ENCODE measurements at regions not wholly inside any gene's neighbourhood (a gene's known extent, or its start where the extent isn't known, plus 50 kb on each side); places are given as distances from the start of the nearest gene placed in this dataset.
A peak's percentile ranks its signal among the peaks of the same experiment; 100 is the strongest.

- Histone ChIP-seq H3K27ac (ENCODE audit: low read length) (no peak overlapping the region), H3K9me3 (ENCODE audit: insufficient read depth, low read depth, low read length) (no peaks in the 10 kb centered on the region), H3K36me3 (ENCODE audit: insufficient read depth, low read depth, low read length) (no peaks in the 10 kb centered on the region), H3K4me1 (ENCODE audit: insufficient read depth, low read length) (peaks cover 41% of the 10 kb centered on the region), H3K27me3 (ENCODE audit: insufficient read depth, low read length) (no peaks in the 10 kb centered on the region), H3K4me3 (ENCODE audit: low read length) (no peak overlapping the region), H3K9ac (ENCODE audit: low read depth, low read length) (no peak overlapping the region; the same call in 1 of the 2 replicates)
These were observed 80.3 kb upstream of the AKIP1 start for GRCh38 chr11:8830641-8831040.

- no peak overlapping the region for H3K9ac ChIP-seq (ENCODE audit: low read depth, low read length)
- H3K27me3 ChIP-seq (ENCODE audit: insufficient read depth, low read length) = no peaks in the 10 kb centered on the region
- H3K4me3 ChIP-seq (ENCODE audit: low read length) = no peak overlapping the region
- H3K27ac ChIP-seq (ENCODE audit: low read length) = no peak overlapping the region
- no peaks in the 10 kb centered on the region for H3K9me3 ChIP-seq (ENCODE audit: insufficient read depth, low read depth, low read length)
- peaks cover 29% of the 10 kb centered on the region for H3K4me1 ChIP-seq (ENCODE audit: insufficient read depth, low read length)
- H3K36me3 ChIP-seq (ENCODE audit: insufficient read depth, low read depth, low read length) = no peaks in the 10 kb centered on the region
These were observed 79.1 kb upstream of the AKIP1 start for GRCh38 chr11:8831861-8832260.

GRCh38 chr11:8832571-8833260 is 78.3 kb upstream of the AKIP1 start:
- H3K9ac ChIP-seq (ENCODE audit: low read depth, low read length) = no peak overlapping the region
- H3K4me3 ChIP-seq (ENCODE audit: low read length) = no peak overlapping the region
- H3K27me3 ChIP-seq (ENCODE audit: insufficient read depth, low read length) = no peaks in the 10 kb centered on the region
- peaks cover 22% of the 10 kb centered on the region for H3K4me1 ChIP-seq (ENCODE audit: insufficient read depth, low read length)
- no peaks in the 10 kb centered on the region for H3K9me3 ChIP-seq (ENCODE audit: insufficient read depth, low read depth, low read length)
- no peaks in the 10 kb centered on the region for H3K36me3 ChIP-seq (ENCODE audit: insufficient read depth, low read depth, low read length)
- H3K27ac ChIP-seq (ENCODE audit: low read length) = no peak overlapping the region

- no peaks in the 10 kb centered on the region for H3K27me3 ChIP-seq (ENCODE audit: insufficient read depth, low read length)
These were observed 77.2 kb upstream of the AKIP1 start for GRCh38 chr11:8833568-8834315.

GRCh38 chr11:8834379-8834778 is 76.6 kb upstream of the AKIP1 start:
- H3K36me3 ChIP-seq (ENCODE audit: insufficient read depth, low read depth, low read length) = no peaks in the 10 kb centered on the region
- no peaks in the 10 kb centered on the region for H3K9me3 ChIP-seq (ENCODE audit: insufficient read depth, low read depth, low read length)
- H3K9ac ChIP-seq (ENCODE audit: low read depth, low read length) = no peak overlapping the region
- H3K27ac ChIP-seq (ENCODE audit: low read length) = no peak overlapping the region
- peaks cover 31% of the 10 kb centered on the region for H3K4me1 ChIP-seq (ENCODE audit: insufficient read depth, low read length)
- no peaks in the 10 kb centered on the region for H3K27me3 ChIP-seq (ENCODE audit: insufficient read depth, low read length)
- no peak overlapping the region for H3K4me3 ChIP-seq (ENCODE audit: low read length)

More at GRCh38 chr11:8833568-8834315, 77.2 kb upstream of the AKIP1 start:
- H3K4me3 ChIP-seq (ENCODE audit: low read length) = no peak overlapping the region
- H3K27ac ChIP-seq (ENCODE audit: low read length) = no peak overlapping the region
- peaks cover 26% of the 10 kb centered on the region for H3K4me1 ChIP-seq (ENCODE audit: insufficient read depth, low read length)
- H3K9me3 ChIP-seq (ENCODE audit: insufficient read depth, low read depth, low read length) = no peaks in the 10 kb centered on the region
- no peak overlapping the region for H3K9ac ChIP-seq (ENCODE audit: low read depth, low read length)
- H3K36me3 ChIP-seq (ENCODE audit: insufficient read depth, low read depth, low read length) = no peaks in the 10 kb centered on the region

- no peaks in the 10 kb centered on the region for H3K36me3 ChIP-seq (ENCODE audit: insufficient read depth, low read depth, low read length)
- no peak overlapping the region for H3K9ac ChIP-seq (ENCODE audit: low read depth, low read length)
- no peak overlapping the region for H3K4me3 ChIP-seq (ENCODE audit: low read length)
- H3K9me3 ChIP-seq (ENCODE audit: insufficient read depth, low read depth, low read length) = no peaks in the 10 kb centered on the region
- H3K27ac ChIP-seq (ENCODE audit: low read length) = no peak overlapping the region
- no peaks in the 10 kb centered on the region for H3K27me3 ChIP-seq (ENCODE audit: insufficient read depth, low read length)
- peaks cover 40% of the 10 kb centered on the region for H3K4me1 ChIP-seq (ENCODE audit: insufficient read depth, low read length)
These were observed 72.7 kb upstream of the AKIP1 start for GRCh38 chr11:8838248-8838647.

- H3K9me3 ChIP-seq (ENCODE audit: insufficient read depth, low read depth, low read length) = no peaks in the 10 kb centered on the region
- H3K4me3 ChIP-seq (ENCODE audit: low read length) = peak overlapping the region; percentile 27; the same call in 1 of the 2 replicates
- H3K27me3 ChIP-seq (ENCODE audit: insufficient read depth, low read length) = no peaks in the 10 kb centered on the region
- H3K4me1 ChIP-seq (ENCODE audit: insufficient read depth, low read length) = peaks cover 28% of the 10 kb centered on the region
- peak overlapping the region; percentile 54; the same call in 1 of the 2 replicates for H3K9ac ChIP-seq (ENCODE audit: low read depth, low read length)
- no peaks in the 10 kb centered on the region for H3K36me3 ChIP-seq (ENCODE audit: insufficient read depth, low read depth, low read length)
- H3K27ac ChIP-seq (ENCODE audit: low read length) = peak overlapping the region; percentile 44
These were observed 71.6 kb upstream of the AKIP1 start for GRCh38 chr11:8839306-8839956.

GRCh38 chr11:8839957-8840945 is 70.7 kb upstream of the AKIP1 start:
- H3K9me3 ChIP-seq (ENCODE audit: insufficient read depth, low read depth, low read length) = no peaks in the 10 kb centered on the region
- H3K4me1 ChIP-seq (ENCODE audit: insufficient read depth, low read length) = peaks cover 27% of the 10 kb centered on the region; the same call in 1 of the 2 replicates
- peak overlapping the region; percentile 54; the same call in 1 of the 2 replicates for H3K9ac ChIP-seq (ENCODE audit: low read depth, low read length)
- no peaks in the 10 kb centered on the region for H3K36me3 ChIP-seq (ENCODE audit: insufficient read depth, low read depth, low read length)
- peak overlapping the region; percentile 80 for H3K27ac ChIP-seq (ENCODE audit: low read length)
- H3K27me3 ChIP-seq (ENCODE audit: insufficient read depth, low read length) = no peaks in the 10 kb centered on the region
- H3K4me3 ChIP-seq (ENCODE audit: low read length) = peak overlapping the region; percentile 27; the same call in 1 of the 2 replicates

GRCh38 chr11:8841899-8842298 is 69.1 kb upstream of the AKIP1 start:
- H3K4me3 ChIP-seq (ENCODE audit: low read length) = no peak overlapping the region
- H3K27me3 ChIP-seq (ENCODE audit: insufficient read depth, low read length) = no peaks in the 10 kb centered on the region
- no peaks in the 10 kb centered on the region for H3K36me3 ChIP-seq (ENCODE audit: insufficient read depth, low read depth, low read length)
- H3K9ac ChIP-seq (ENCODE audit: low read depth, low read length) = no peak overlapping the region
- H3K4me1 ChIP-seq (ENCODE audit: insufficient read depth, low read length) = peaks cover 28% of the 10 kb centered on the region; the same call in 1 of the 2 replicates
- H3K27ac ChIP-seq (ENCODE audit: low read length) = no peak overlapping the region
- no peaks in the 10 kb centered on the region for H3K9me3 ChIP-seq (ENCODE audit: insufficient read depth, low read depth, low read length)

GRCh38 chr11:8858808-8859207 is 52.2 kb upstream of the AKIP1 start:
- Histone ChIP-seq H3K27me3 (ENCODE audit: insufficient read depth, low read length) (no peaks in the 10 kb centered on the region), H3K9ac (ENCODE audit: low read depth, low read length) (no peak overlapping the region), H3K4me3 (ENCODE audit: low read length) (no peak overlapping the region)

More at GRCh38 chr11:8858808-8859207, 52.2 kb upstream of the AKIP1 start:
- H3K27ac ChIP-seq (ENCODE audit: low read length) = no peak overlapping the region
- H3K4me1 ChIP-seq (ENCODE audit: insufficient read depth, low read length) = peaks cover 5% of the 10 kb centered on the region; the same call in 1 of the 2 replicates
- H3K36me3 ChIP-seq (ENCODE audit: insufficient read depth, low read depth, low read length) = no peaks in the 10 kb centered on the region
- no peaks in the 10 kb centered on the region for H3K9me3 ChIP-seq (ENCODE audit: insufficient read depth, low read depth, low read length)
